ENCODE measurements at regions not wholly inside any gene's neighbourhood (a gene's known extent, or its start where the extent isn't known, plus 50 kb on each side); places are given as distances from the start of the nearest gene placed in this dataset.

DNA sequence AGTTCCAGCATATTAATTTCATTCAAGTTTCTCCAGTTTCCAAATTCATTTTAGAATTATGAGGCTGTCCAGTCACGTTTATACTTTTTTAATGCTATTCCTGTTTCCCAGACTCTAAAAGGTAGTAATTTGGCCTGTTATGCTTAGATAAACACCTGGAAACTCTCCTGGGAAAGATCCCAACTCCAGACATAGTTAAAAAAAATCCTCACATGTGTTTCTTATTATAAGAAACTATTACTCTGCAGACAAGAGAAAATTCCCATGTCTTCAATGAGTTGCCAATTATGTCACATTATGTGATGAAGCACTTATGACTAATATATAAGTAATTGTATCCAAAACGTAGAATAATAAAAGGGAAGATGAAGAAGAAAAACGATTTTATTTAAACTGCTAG is 137.1 kb upstream of the TMC3 start:
- no peaks in the 10 kb centered on the region for H3K23me2 ChIP-seq (ENCODE audit: insufficient read length, low read depth, low read length, poor library complexity, severe bottlenecking)
- H2BK120ac ChIP-seq (ENCODE audit: low read depth, low read length, poor library complexity, severe bottlenecking): no peak overlapping the region
- no peaks in the 10 kb centered on the region for H3K79me2 ChIP-seq (ENCODE audit: insufficient read depth, low read length)
- Mint-ChIP-seq H3K9me3 (no peaks in the 10 kb centered on the region), H3K36me3 (ENCODE audit: insufficient read depth in 1 of 3, low read depth in 3 of 3) (no peaks in the 10 kb centered on the region), H3K27ac (no peak overlapping the region), H3K27me3 (ENCODE audit: low read depth) (no peaks in the 10 kb centered on the region; the same call in 1 of the 2 replicates), H3K4me1 (peaks cover 0 to 4% of the 10 kb centered on the region in 2 experiments; a peak in 2 of 4 replicates), H3K4me3 (no peak overlapping the region)
- DNase-seq: no peak
- no peak overlapping the region for H3K56ac ChIP-seq (ENCODE audit: insufficient read length, low read depth, low read length)
- no peak overlapping the region for H3K14ac ChIP-seq (ENCODE audit: insufficient read depth, low read length)
- H4K20me1 ChIP-seq (ENCODE audit: control insufficient read depth, insufficient read depth, insufficient read length): no peaks in the 10 kb centered on the region
- H4K91ac ChIP-seq (ENCODE audit: insufficient read length, low read depth, low read length): no peak overlapping the region
- H3K27ac ChIP-seq (ENCODE audit: insufficient read length, low read depth, low read length): no peak overlapping the region
- H3K79me1 ChIP-seq (ENCODE audit: insufficient read depth, low read depth, low read length, poor library complexity, severe bottlenecking): no peaks in the 10 kb centered on the region
- H2AFZ ChIP-seq (ENCODE audit: low read length): no peak overlapping the region
- H2AK5ac ChIP-seq (ENCODE audit: insufficient read length, low read length): no peak overlapping the region
- H3K4me1 ChIP-seq (ENCODE audit: insufficient read depth, low read length): no peaks in the 10 kb centered on the region
- no peak overlapping the region for H2BK15ac ChIP-seq (ENCODE audit: low read depth, low read length)
- H2BK12ac ChIP-seq (ENCODE audit: insufficient read length, low read depth, low read length): no peak overlapping the region
- H3K9ac ChIP-seq (ENCODE audit: extremely low read depth, insufficient read length, low read length): no peak overlapping the region
- no peak overlapping the region for H4K5ac ChIP-seq (ENCODE audit: insufficient read length, low read depth, low read length)
- no peak overlapping the region for H3K23ac ChIP-seq (ENCODE audit: insufficient read length, low read depth, low read length)
- H3K9me3 ChIP-seq (ENCODE audit: control insufficient read depth, low read depth, low read length): no peaks in the 10 kb centered on the region
- H3T11ph ChIP-seq (ENCODE audit: low read length): no peak overlapping the region
- no peaks in the 10 kb centered on the region for H3K27me3 ChIP-seq (ENCODE audit: insufficient read depth, low read length)
- H2BK20ac ChIP-seq (ENCODE audit: low read depth, low read length, poor library complexity, severe bottlenecking): no peak overlapping the region
- H3K4me2 ChIP-seq (ENCODE audit: insufficient read depth, insufficient read length, low read length): no peak overlapping the region
- TF ChIP-seq, protein P1, sequence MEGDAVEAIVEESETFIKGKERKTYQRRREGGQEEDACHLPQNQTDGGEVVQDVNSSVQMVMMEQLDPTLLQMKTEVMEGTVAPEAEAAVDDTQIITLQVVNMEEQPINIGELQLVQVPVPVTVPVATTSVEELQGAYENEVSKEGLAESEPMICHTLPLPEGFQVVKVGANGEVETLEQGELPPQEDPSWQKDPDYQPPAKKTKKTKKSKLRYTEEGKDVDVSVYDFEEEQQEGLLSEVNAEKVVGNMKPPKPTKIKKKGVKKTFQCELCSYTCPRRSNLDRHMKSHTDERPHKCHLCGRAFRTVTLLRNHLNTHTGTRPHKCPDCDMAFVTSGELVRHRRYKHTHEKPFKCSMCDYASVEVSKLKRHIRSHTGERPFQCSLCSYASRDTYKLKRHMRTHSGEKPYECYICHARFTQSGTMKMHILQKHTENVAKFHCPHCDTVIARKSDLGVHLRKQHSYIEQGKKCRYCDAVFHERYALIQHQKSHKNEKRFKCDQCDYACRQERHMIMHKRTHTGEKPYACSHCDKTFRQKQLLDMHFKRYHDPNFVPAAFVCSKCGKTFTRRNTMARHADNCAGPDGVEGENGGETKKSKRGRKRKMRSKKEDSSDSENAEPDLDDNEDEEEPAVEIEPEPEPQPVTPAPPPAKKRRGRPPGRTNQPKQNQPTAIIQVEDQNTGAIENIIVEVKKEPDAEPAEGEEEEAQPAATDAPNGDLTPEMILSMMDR (conservative IDR thresholded peaks at IDR 0.05): no peak
- H3K4ac ChIP-seq (ENCODE audit: low read depth, low read length): no peak overlapping the region
- no peak overlapping the region for H2BK5ac ChIP-seq (ENCODE audit: insufficient read length, low read length)
- no CpG with 5 or more reads among the region's 3 CpGs for WGBS (ENCODE audit: extremely low coverage, insufficient read length, low lambda C conversion rate)
- H3K18ac ChIP-seq (ENCODE audit: insufficient read length, low read depth, low read length): no peak overlapping the region
- no peak overlapping the region for H4K8ac ChIP-seq (replicated peaks; ENCODE audit: insufficient read length, low read depth, low read length)

Data from H9 (cell line).